C4-2B (cell line): ENCODE measurements at regions not wholly inside any gene's neighbourhood (a gene's known extent, or its start where the extent isn't known, plus 50 kb on each side); places are given as distances from the start of the nearest gene placed in this dataset.

Source experiments
- H3K27ac ChIP-seq: fragments of 450-650 bp; 2 replicates; pipeline ENCODE4 v1.5.1; 2017
- CTCF ChIP-seq: fragments of 450-650 bp; conservative IDR thresholded peaks from 2 replicates; pipeline ENCODE4 v1.5.1; 2017; ENCODE audit warnings: mild to moderate bottlenecking
- ZFX ChIP-seq: fragments of 450-650 bp; IDR thresholded peaks from 2 replicates; pipeline ENCODE4 v1.6.1; 2017

DNA sequence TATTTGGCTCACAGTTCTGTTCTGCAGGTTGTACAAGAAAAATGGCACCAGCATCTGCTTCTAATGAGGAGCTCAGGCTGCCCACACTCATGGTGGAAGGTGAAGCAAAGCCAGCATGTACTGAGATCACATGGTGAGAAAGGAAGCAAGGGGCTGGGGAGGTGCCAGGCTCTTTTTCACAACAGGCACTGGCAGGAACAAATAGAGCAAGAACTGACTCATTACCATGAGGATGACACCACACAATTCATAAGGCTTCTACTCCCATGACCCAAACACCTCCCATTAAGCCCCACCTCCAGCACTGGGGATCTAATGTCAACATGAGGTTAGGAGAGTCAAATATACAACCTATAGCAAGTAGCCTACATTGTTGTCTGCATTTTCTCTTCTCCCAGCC is 522.6 kb downstream of the RFC3 start:
- no peak overlapping the region for H3K27ac ChIP-seq
- TF ChIP-seq ZFX (no peak), CTCF (no peak)

DNA sequence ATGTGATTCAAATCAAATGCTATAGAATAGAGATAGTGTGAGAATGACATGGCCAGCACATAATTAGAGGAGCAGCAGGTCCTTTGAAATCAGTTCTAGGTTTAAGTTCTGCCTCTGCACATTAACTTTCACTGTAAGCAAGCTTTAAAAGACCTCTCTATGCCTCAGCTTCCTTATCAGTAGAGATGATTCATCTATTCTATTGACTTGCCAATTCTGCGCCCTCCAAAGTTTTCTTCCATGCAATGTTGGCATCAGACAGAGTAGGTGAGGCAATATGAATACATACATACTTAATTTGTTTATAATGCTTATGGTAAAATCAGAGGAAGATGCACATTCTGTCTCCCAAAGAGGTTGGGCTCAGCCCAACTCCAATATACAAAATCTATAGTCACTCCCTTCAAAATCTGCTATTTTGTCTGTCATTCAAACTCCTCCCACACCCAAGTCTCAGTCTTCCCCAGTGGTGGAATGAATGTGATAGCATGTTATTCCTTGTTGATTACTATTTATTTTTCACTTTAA is 525.5 kb downstream of the RFC3 start:
- no peak overlapping the region for H3K27ac ChIP-seq
- TF ChIP-seq ZFX (no peak), CTCF (no peak)

- TF ChIP-seq ZFX (no peak), CTCF (no peak)
- no peak overlapping the region for H3K27ac ChIP-seq
Observed at GRCh38 chr13:34344816-34345215, 526.9 kb downstream of the RFC3 start.

GRCh38 chr13:34345258-34345965 is 527.5 kb downstream of the RFC3 start:
- TF ChIP-seq CTCF (no peak), ZFX (no peak)
- H3K27ac ChIP-seq, result no peak overlapping the region

- H3K27ac ChIP-seq, result peak overlapping the region; percentile 93; the same call in 1 of the 2 replicates
- TF ChIP-seq ZFX (no peak), CTCF (no peak)
Observed at GRCh38 chr13:34346626-34347025, 528.7 kb downstream of the RFC3 start.

DNA sequence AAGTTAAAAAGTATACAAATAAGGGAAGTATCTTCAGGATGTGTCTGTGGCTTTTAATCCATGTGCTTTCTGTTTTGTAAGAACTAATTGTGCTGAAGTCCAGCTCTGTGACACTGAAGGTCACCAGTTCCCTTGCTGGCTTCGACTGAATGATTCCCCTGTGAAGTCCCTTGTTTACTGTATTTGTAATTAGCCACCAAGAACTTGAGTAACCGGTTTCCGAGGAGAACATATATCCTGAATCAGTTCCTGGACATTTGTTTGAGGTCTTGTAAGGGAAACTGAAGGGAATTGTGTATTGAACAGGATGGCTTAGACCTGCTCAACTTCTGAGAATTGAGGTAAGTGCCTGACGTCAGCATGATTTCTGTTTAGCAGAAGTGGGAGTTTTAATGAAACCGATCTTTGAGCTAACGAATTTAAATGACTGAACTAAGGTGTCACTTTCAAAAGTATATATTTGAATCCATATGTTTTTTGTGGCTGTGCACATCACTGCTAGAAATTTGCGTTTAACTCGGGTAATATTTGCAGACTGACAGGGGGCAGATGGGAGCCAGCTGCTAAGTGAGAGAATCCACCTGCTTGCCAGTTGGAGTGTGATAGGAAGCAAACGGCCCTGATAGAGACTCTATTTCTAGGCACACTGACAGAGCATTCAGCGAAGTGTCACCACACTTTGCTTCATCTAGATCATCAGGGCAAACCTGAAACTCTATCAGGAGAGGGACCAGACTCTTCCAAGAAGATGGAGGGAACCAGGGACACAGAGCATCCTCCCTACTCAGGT is 530.0 kb downstream of the RFC3 start:
- H3K27ac ChIP-seq, result peak overlapping the region; percentile 93
- TF ChIP-seq CTCF (0 out of 2 replicates have a peak, but pooled peaks have one; percentile 5), ZFX (no peak)
